Panc1 (cell line): ENCODE measurements at regions not wholly inside any gene's neighbourhood (a gene's known extent, or its start where the extent isn't known, plus 50 kb on each side); places are given as distances from the start of the nearest gene placed in this dataset.

Source experiments
- ATAC-seq: fragments of 200-7000 bp; cut with Tn5 transposase; 2 replicates; pipeline ENCODE4 v1.9.1; 2020; ENCODE audit warnings: mild to moderate bottlenecking, moderate library complexity
- BruUV-seq: library from RNA; stranded (reverse); fragments of 400-500 nt; replicated peaks from 2 replicates; lab custom pipeline; 2021; lab: Mats Ljungman, UMichigan
- CTCF ChIA-PET: fragments of 300-600 bp; sonication (Branson Sonifier 250); formaldehyde crosslinking; loops from one replicate; lab custom pipeline; 2022; ENCODE audit warnings: antibody characterized with exemption; lab: Charles Lee
- POLR2A ChIA-PET: fragments of 300-600 bp; sonication (Branson Sonifier 250); formaldehyde crosslinking; loops from one replicate; lab custom pipeline; 2022; ENCODE audit warnings: antibody characterized with exemption; lab: Charles Lee
- DNase-seq: peaks from one replicate; pipeline ENCODE4 v3.0.0-alpha.2; 2010; ENCODE audit warnings: low read depth, low spot score
- H3K27ac ChIP-seq: 2 replicates; pipeline ENCODE4 v1.5.1; 2011; ENCODE audit warnings: mild to moderate bottlenecking, low read length, inconsistent platforms
- H3K27me3 ChIP-seq: fragments of 200-500 bp; sonication (Bioruptor generic); 2 replicates; pipeline ENCODE4 v1.6.0; 2014; ENCODE audit warnings: low read length, inconsistent platforms; ENCODE audit not compliant: control insufficient read depth, insufficient read depth
- H3K36me3 ChIP-seq: fragments of 200-500 bp; sonication (Bioruptor generic); 2 replicates; pipeline ENCODE4 v1.5.1; 2014; ENCODE audit warnings: inconsistent platforms, mild to moderate bottlenecking, low read length, moderate library complexity; ENCODE audit not compliant: control insufficient read depth, insufficient read depth
- H3K4me1 ChIP-seq: 2 replicates; pipeline ENCODE4 v1.5.1; 2011; ENCODE audit warnings: inconsistent platforms, mild to moderate bottlenecking, low read length, moderate library complexity; ENCODE audit not compliant: control insufficient read depth, insufficient read depth
- H3K4me3 ChIP-seq, 2 experiments: 2 replicates each; pipeline ENCODE4 v1.5.1; 2011 to 2012; ENCODE audit warnings: low read depth in 2 of 2, low read length in 2 of 2, mild to moderate bottlenecking in 2 of 2, inconsistent platforms in 1 of 2, moderate library complexity in 1 of 2
- H3K9me3 ChIP-seq: fragments of 200-500 bp; sonication (Bioruptor generic); 2 replicates; pipeline ENCODE4 v1.5.1; 2014; ENCODE audit warnings: low read depth, mild to moderate bottlenecking, inconsistent platforms, low read length, moderate library complexity; ENCODE audit not compliant: control insufficient read depth, insufficient read depth
- POLR2AphosphoS5 ChIP-seq: IDR thresholded peaks from 2 replicates; pipeline ENCODE4 v1.6.1; 2012; ENCODE audit warnings: mild to moderate bottlenecking, low read depth, low read length, moderate library complexity
- SIN3A ChIP-seq: IDR thresholded peaks from 2 replicates; pipeline ENCODE4 v1.6.1; 2012; ENCODE audit warnings: low read depth, mild to moderate bottlenecking, low read length, moderate library complexity, borderline replicate concordance; ENCODE audit not compliant: insufficient read depth
- TCF7L2 ChIP-seq: IDR thresholded peaks from 2 replicates; pipeline ENCODE4 v1.6.1; 2011; ENCODE audit warnings: mild to moderate bottlenecking, low read depth, low read length, inconsistent platforms
- in situ Hi-C: cut with HindIII; loops from 2 replicates; pipeline ENCODE4 v1.10.0; 2016; ENCODE audit warnings: low sequenced_read_pairs, low pct_unique_long_range_greater_than_20kb
- intact Hi-C: fragments of 100-400 bp; cut with micrococcal nuclease; formaldehyde crosslinking; loops from one replicate; pipeline ENCODE4 v1.10.0; 2022; ENCODE audit not compliant: unreplicated experiment
- TF ChIP-seq, protein P1 (sequence below): fragments of 450-650 bp; IDR thresholded peaks from 2 replicates; pipeline ENCODE4 v1.5.1; 2017; ENCODE audit warnings: mild to moderate bottlenecking
- TF ChIP-seq, protein P2 (sequence below), 2 experiments: IDR thresholded peaks; 2 replicates each; pipeline ENCODE4 v1.6.1; 2011 to 2012; ENCODE audit warnings: low read depth in 2 of 2, control low read depth in 1 of 2, low read length in 1 of 2, mild to moderate bottlenecking in 1 of 2, moderate library complexity in 1 of 2; ENCODE audit not compliant: insufficient read depth in 1 of 2

DNA sequence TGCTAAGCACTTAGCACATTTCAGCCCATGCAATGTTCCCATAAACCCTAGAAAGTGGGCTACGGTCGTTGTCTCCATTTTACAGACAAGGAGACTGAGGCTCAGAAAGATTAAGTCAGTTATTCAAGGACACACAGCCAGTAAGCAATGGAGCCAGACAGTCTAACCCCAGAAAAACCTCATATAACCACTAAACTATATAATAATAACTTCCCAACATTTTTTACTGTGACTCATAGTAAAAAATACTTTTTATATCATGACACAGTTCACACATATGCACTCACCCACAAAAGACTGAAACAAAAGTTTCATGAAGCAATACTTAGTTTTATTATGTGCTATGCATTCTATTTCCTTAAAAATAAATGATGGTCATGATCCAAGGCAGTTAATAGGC, 66.2 kb upstream of the EYA2 start:
- no peaks in the 10 kb centered on the region for H3K36me3 ChIP-seq
- H3K4me3 ChIP-seq = no peak overlapping the region
- in situ Hi-C loops = no loop called here
- no peak for DNase-seq
- H3K27ac ChIP-seq = no peak overlapping the region
- no peaks in the 10 kb centered on the region for H3K9me3 ChIP-seq
- TF ChIP-seq, protein P1, sequence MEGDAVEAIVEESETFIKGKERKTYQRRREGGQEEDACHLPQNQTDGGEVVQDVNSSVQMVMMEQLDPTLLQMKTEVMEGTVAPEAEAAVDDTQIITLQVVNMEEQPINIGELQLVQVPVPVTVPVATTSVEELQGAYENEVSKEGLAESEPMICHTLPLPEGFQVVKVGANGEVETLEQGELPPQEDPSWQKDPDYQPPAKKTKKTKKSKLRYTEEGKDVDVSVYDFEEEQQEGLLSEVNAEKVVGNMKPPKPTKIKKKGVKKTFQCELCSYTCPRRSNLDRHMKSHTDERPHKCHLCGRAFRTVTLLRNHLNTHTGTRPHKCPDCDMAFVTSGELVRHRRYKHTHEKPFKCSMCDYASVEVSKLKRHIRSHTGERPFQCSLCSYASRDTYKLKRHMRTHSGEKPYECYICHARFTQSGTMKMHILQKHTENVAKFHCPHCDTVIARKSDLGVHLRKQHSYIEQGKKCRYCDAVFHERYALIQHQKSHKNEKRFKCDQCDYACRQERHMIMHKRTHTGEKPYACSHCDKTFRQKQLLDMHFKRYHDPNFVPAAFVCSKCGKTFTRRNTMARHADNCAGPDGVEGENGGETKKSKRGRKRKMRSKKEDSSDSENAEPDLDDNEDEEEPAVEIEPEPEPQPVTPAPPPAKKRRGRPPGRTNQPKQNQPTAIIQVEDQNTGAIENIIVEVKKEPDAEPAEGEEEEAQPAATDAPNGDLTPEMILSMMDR = no peak
- TF ChIP-seq, protein P2, sequence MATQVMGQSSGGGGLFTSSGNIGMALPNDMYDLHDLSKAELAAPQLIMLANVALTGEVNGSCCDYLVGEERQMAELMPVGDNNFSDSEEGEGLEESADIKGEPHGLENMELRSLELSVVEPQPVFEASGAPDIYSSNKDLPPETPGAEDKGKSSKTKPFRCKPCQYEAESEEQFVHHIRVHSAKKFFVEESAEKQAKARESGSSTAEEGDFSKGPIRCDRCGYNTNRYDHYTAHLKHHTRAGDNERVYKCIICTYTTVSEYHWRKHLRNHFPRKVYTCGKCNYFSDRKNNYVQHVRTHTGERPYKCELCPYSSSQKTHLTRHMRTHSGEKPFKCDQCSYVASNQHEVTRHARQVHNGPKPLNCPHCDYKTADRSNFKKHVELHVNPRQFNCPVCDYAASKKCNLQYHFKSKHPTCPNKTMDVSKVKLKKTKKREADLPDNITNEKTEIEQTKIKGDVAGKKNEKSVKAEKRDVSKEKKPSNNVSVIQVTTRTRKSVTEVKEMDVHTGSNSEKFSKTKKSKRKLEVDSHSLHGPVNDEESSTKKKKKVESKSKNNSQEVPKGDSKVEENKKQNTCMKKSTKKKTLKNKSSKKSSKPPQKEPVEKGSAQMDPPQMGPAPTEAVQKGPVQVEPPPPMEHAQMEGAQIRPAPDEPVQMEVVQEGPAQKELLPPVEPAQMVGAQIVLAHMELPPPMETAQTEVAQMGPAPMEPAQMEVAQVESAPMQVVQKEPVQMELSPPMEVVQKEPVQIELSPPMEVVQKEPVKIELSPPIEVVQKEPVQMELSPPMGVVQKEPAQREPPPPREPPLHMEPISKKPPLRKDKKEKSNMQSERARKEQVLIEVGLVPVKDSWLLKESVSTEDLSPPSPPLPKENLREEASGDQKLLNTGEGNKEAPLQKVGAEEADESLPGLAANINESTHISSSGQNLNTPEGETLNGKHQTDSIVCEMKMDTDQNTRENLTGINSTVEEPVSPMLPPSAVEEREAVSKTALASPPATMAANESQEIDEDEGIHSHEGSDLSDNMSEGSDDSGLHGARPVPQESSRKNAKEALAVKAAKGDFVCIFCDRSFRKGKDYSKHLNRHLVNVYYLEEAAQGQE (IDR thresholded peaks at IDR 0.05; ENCODE audit: insufficient read depth in 1 of 2, low read depth in 2 of 2, low read length in 1 of 2) = no peak
- TF ChIP-seq TCF7L2 = no peak
- TF ChIP-seq SIN3A = no peak
- TF ChIP-seq POLR2AphosphoS5 = no peak
- no peaks in the 10 kb centered on the region for H3K4me1 ChIP-seq
- no peak for ATAC-seq
- ChIA-PET POLR2A (no interaction called here), CTCF (no interaction called here)
- intact Hi-C loops = no loop called here
- BruUV-seq = no TSS peak
- no peaks in the 10 kb centered on the region for H3K27me3 ChIP-seq

DNA sequence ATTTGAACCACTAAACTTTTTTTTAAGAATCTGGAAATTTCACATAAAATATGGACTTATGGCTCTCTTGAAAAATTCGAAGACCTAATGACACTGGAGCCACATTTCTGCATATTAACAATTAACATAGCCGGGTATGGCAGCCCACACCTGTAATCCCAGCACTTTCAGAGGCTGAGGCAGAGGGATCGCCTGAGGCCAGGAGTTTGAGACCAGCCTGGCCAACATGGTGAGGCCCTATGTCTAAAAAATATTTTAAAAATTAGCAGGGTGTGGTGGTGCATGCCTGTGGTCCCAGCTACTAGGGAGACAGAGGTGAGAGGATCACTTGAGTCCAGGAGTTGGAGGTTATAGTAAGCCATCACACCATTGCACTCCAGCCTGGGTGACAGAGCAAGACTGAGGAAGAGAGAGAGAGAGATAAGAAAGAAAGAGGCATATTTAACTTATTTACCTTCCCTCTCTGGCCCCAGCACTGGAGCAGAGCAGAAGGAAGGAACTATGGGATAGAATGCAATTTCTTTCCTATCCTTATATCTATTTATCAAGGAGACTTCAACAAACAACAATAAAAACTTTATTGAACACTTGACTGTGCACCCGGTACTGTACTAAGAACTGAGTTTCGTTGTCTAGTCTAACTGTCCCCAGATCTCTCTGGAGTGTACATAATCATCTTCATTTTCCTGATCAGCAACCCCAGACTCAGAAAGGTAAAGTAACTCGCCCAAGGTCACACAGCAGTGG, 63.6 kb upstream of the EYA2 start:
- Histone ChIP-seq H3K9me3 (no peaks in the 10 kb centered on the region), H3K27me3 (no peaks in the 10 kb centered on the region), H3K27ac (no peak overlapping the region), H3K4me1 (no peaks in the 10 kb centered on the region), H3K36me3 (no peaks in the 10 kb centered on the region), H3K4me3 (no peak overlapping the region)
- BruUV-seq = no TSS peak
- POLR2A ChIA-PET = no interaction called here
- in situ Hi-C loops = no loop called here
- no peak for TF ChIP-seq POLR2AphosphoS5
- TF ChIP-seq, protein P1 = no peak
- no peak for TF ChIP-seq SIN3A
- TF ChIP-seq, protein P2 (IDR thresholded peaks at IDR 0.05; ENCODE audit: insufficient read depth in 1 of 2, low read depth in 2 of 2, low read length in 1 of 2) = no peak
- TF ChIP-seq TCF7L2 = no peak
- CTCF ChIA-PET = no interaction called here
- ATAC-seq (no peak), DNase-seq (no peak)
- intact Hi-C loops = no loop called here
